HG02852 (cell line): ENCODE measurements at regions not wholly inside any gene's neighbourhood (a gene's known extent, or its start where the extent isn't known, plus 50 kb on each side); places are given as distances from the start of the nearest gene placed in this dataset.

Experiments
- ATAC-seq: cut with Tn5 transposase; IDR thresholded peaks from one replicate; pipeline ENCODE4 v1.9.1; 2021; ENCODE audit warnings: mild to moderate bottlenecking, moderate library complexity; ENCODE audit not compliant: unreplicated experiment

GRCh38 chr11:104541701-104542100 is 356.6 kb downstream of the CASP12 start:
- no peak for ATAC-seq

DNA sequence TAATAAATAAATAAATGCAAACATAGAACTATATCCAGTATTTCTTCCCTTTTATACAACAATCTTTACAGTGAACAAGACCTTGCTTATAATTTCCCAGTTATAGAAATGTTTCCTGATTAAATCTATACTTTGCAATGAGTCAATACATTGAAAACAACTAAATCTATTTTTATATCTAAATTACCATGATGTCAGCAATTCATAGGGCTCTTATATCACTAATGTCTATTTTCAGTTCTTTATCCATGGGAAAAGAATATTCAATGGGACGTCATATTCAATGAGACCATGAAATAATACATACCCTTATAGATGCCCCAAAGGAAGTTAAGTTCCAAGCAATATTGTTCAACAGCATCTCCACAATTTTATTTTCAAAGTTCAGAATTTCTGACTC is 359.9 kb downstream of the CASP12 start:
- ATAC-seq: no peak

DNA sequence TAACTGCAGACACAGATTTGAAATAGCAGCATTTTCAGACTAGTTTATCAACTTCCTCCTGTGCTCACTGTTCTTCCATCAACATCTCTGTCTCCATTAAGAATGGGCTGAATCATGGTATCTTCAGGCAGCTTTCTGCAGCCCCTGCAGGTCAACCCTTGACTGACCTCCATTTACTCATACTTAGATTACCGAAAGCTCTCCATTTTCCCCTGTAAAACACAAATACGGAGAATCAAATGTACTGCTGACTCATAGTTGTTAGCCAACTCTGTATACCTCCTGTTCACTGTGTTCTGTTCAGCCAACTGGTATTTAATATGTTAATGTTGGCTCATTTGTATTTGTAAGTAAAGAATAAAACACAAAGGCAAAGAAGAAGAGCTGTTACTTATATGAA is 364.0 kb downstream of the CASP12 start:
- ATAC-seq: no peak

DNA sequence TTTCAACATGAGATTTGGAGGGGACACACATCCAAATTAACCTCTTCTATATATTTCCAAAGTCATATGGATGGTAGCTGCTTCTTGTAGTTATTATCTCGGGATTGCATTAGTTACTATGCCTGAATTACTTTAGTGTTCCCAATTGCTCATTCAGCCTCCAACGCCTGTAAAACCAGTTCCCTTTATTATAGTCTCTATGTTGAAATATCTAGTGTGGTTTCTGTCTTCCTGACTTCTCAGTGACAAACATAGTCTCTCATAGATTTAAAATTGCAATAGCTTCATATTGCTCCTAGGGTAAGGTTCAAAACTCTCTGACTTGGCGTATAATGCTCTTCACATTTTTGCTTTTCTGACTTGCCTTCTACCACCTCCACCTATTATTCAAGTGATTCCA is 366.4 kb downstream of the CASP12 start:
- no peak for ATAC-seq

GRCh38 chr11:104531075-104531474 is 367.1 kb upstream of the PDGFD start:
- ATAC-seq: no peak

GRCh38 chr11:104529906-104530305 is 366.0 kb upstream of the PDGFD start:
- ATAC-seq: no peak

GRCh38 chr11:104529213-104529612 is 365.3 kb upstream of the PDGFD start:
- ATAC-seq: no peak

DNA sequence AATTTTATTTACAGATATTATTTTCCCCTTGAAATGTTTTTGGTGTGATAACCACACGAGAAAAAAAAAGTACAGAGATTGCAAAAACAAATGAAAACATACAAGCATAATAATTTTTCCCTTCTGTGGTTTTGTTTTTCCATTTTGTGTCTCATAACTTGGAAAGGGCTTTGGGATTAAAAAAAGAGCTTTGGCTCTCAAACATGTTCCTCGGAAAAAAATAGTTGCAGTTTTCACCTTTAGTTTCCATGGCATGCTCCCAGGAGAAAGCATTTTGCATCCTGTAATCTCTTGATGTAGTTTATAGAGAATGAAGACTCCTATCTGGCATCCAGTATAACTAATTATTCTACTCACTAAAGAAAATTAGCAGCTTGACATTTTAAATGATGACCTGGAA is 362.1 kb upstream of the PDGFD start:
- no peak for ATAC-seq

DNA sequence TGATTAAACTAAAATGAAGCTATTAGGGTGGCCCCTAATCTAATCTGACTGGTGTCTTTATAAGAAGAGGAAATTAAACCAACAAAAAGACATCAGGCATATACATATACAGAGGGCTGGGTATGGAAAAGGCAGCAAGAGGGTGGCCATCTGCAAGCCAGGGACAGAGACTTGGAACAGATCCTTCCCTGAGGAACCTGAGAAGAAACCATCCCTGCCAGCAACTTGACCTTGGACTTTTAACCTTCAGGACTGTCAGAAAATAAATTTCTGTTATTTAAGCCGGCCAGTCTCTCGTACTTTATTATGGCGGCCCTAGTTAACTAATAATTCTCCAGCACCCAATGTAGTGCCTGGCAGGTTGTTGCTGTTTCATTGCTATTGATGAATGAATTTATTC is 361.5 kb upstream of the PDGFD start:
- no peak for ATAC-seq

- ATAC-seq: no peak
Measured at GRCh38 chr11:104524254-104524653, 360.3 kb upstream of the PDGFD start.

DNA sequence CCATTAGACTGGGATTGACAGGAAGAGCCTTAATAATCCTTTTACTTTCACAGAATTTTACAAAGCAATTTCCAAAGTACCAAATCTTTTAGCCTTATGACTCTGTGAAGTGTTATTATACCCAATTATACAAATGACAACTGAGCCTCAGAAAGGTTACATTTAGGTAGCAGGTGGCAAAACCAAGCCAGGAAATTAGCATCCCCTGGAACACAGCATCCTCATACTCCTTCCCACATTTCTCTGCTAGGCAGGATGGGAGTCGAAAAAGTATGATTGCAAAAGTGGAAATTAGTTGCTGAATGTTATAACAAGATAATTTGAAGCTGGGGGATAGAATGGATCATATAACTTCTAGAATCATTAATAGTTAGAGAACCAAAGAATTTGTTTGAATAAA is 359.7 kb upstream of the PDGFD start:
- no peak for ATAC-seq

DNA sequence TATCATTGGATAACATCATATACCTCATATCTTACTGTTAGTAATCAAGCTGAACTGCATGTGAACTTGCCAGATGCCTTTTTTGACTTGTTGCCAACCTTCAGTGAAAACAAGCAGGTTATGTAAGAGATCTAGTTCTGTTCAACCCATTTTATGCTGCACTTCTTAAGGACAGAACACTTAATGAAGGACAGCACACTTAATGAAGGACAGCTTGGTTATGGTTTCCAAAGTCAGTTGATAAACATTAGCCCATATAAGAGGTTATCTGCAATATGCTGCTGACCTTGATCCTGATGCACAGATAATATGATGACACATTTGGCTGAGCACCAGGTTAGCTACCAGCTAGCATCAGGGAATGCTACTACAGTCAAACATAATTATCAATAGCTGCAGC is 358.7 kb upstream of the PDGFD start:
- ATAC-seq: no peak

- no peak for ATAC-seq
Measured at GRCh38 chr11:104522123-104522522, 358.2 kb upstream of the PDGFD start.

DNA sequence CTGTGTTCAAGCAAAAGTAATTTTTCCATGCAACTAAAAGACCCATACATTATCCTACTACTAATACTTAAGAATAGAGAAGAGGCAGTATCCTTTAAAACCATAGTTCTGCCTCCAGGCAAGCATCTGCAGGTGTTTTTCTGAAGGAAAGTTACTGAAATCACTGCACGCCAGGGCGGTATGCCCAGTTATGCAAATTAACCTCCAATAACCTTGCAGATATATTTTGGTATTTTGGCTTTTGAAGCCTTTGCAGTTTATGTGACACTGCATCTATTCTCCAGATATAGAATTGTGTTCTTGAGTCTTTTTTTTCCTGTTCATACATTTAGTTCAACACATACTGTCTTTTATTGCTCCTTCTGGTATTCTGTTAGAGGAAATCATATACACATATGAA is 346.2 kb upstream of the PDGFD start:
- no peak for ATAC-seq

GRCh38 chr11:104490182-104490581 is 326.2 kb upstream of the PDGFD start:
- no peak for ATAC-seq

DNA sequence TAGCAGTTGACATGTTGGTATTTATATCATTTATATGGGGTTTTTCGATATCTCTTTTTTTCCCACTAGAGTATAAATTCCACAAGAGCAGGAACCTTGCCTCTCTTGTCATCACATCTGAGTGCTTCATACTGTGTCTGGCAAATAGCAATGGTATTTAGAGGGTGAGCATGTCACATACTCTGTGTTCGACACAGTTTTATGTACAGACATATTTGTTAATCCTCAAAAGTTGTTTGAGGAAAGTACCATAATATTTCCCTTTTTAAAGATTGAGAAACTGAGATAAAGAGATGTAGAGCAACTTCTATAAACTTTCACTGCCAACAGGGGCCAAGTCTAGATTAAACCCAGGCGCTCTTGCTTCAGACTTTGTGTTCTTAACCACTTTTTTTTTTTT is 324.6 kb upstream of the PDGFD start:
- no peak for ATAC-seq

GRCh38 chr11:104487046-104487806 is 323.3 kb upstream of the PDGFD start:
- no peak for ATAC-seq

GRCh38 chr11:104484804-104485554 is 321.0 kb upstream of the PDGFD start:
- no peak for ATAC-seq

GRCh38 chr11:104476898-104477297 is 313.0 kb upstream of the PDGFD start:
- ATAC-seq: no peak

DNA sequence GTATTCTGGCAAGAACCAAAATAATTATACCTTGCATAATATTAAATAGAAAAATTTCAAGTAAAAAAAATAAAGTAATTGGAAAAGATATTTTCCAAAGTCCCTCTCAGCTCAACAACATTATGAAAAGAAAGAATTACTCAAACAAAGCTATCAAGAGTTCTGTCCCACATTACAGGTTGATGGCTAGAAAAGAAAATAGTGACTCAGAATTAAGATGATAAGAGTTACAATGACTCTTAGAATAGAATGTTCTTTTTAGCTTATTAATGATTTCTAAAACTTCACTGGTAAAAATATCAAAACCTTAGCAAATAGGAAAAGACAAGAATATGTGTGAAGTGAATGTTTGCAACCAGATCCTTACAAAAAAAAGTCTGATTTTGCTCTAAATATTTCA is 312.5 kb upstream of the PDGFD start:
- ATAC-seq: no peak

DNA sequence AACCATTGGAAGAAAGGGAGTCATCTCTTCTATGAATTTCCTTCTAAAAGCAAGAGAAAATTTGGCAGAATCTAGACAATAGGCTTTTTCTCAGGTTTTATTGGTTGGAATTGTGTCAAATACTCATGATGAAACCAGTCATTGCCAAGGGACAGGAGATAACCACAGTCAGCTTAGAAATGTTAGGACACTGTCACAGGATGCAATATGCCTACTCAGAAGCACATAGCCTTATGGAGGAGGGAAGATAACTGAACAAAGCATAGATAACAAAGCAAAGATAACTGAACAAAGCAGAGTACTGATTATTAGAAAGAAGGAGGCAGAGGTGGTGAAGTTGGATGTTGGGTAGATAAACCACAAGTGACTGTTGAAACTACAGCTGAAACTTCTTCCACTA is 303.5 kb upstream of the PDGFD start:
- ATAC-seq: no peak

DNA sequence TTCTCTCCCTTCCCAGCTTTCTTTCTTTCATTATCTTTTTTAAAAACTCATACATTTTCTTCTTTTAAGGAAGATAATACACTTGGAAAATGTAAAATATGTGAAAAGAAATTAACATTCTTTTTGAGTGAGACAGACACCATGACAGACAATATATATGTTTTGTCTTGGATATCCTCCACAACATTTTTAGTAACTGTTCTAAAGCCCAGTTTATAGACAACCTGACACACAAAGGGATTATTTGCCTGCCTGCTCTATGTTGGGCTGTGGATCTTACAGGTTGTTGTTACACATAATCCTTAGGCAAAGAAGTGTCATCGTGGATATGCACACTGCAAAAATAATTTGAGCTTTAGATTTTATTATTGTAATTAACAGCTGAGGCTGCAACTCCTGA is 301.4 kb upstream of the PDGFD start:
- no peak for ATAC-seq

- ATAC-seq: no peak
Measured at GRCh38 chr11:104464691-104465090, 300.7 kb upstream of the PDGFD start.
